Stimulated activated CD4-positive, alpha-beta T cell treated with anti-CD3 and anti-CD28 coated beads, Interleukin-1b, Interleukin-23, amount 100 ng/mL, for 1 hour (primary cell): ENCODE measurements at regions not wholly inside any gene's neighbourhood (a gene's known extent, or its start where the extent isn't known, plus 50 kb on each side); places are given as distances from the start of the nearest gene placed in this dataset.
"Not testable (repeated sequence)": the region's sequence is repeated elsewhere in the genome, so short reads cannot be mapped to it uniquely, and the experiment has no call there.

ENCODE experiments used
- DNase-seq, 2 donors: peaks; one replicate each; pipeline ENCODE4 v3.0.0-alpha.2; 2020; ENCODE audit warnings: low read depth in 2 of 2

DNA sequence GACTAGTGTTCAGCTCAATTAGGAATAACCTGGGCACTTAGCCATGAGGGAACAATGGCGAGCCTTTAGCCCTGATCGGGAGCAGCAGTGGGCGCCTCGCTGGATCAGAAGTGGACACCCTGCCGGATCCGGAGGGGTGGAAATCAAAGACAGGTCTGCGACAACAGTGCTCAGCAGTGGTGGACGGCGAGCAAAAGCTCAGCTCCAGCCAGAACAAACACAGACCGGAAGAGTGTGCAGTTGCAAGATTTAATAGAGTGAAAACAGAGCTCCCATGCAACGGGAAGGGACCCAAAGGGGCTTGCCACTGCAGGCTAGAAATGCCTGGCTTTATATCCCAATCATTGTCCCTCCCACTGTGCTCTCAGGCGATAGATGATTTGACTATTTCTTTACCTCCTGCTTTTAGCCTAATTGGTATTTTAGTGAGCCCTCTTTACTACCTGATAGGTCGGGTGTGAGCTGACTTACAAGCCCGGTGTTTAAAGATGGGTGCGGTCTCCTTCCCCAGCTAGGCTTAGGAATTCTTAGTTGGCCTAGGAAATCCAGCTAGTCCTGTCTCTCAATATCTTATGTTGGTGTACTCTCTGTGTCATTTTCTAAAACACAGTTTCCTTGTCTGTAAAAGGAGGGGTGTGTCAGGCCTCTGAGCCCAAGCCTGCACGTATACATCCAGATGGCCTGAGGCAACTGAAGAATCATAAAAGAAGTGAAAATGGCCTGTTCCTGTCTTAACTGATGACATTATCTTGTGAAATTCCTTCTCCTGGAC lies 1258.8 kb upstream of the TENM4 start:
- DNase-seq = not testable (repeated sequence)

DNA sequence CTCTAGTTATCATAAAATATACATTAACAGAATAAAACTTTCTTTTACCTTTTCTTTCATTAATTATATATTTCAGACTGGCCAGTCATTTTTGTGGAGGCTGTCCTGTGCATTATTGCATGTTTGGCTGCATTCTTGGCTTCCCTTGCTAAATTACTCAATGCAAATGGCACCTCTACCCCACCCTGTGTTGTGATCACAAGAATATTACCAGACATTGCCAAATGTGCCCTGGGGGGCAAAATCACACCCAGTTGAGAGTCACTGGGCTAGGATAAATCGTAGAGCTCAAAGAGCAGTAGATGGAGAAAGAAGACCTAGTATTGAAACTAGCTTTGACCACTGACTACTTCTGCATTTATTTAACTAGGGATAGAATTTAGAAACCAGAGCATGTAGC lies 1257.8 kb upstream of the TENM4 start:
- no peak for DNase-seq

- no peak for DNase-seq
These were observed 1253.6 kb upstream of the TENM4 start for GRCh38 chr11:80694385-80694784.

GRCh38 chr11:80687941-80688340 lies 1247.1 kb upstream of the TENM4 start:
- no peak for DNase-seq

- no peak for DNase-seq
These were observed 1246.1 kb upstream of the TENM4 start for GRCh38 chr11:80686889-80687288.

GRCh38 chr11:80673566-80673965 lies 1232.7 kb upstream of the TENM4 start:
- DNase-seq = no peak

- DNase-seq = no peak
These were observed 1228.8 kb upstream of the TENM4 start for GRCh38 chr11:80669620-80670019.

- no peak for DNase-seq
These were observed 1227.2 kb upstream of the TENM4 start for GRCh38 chr11:80668039-80668438.

DNA sequence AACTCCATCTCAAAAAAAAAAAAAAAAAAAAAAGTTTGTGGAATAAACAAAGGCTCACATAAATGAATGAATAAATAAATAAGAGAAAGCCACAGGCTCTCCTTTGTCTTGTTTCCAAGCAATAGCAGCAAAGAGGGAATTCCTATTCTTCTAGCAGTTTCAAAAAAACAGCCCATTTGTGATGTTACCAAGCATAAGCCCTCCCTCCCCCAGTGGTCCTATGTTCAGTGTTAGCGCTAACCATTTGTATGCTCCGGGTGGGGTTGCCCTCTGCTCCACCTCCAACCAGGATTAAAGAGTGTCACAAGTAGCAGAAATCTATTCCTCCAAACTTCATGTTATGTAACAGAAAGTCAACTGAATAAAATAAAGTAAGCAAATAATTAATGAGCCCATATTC lies 1215.0 kb upstream of the TENM4 start:
- DNase-seq = no peak

- DNase-seq = no peak
These were observed 1210.1 kb upstream of the TENM4 start for GRCh38 chr11:80650966-80651365.

DNA sequence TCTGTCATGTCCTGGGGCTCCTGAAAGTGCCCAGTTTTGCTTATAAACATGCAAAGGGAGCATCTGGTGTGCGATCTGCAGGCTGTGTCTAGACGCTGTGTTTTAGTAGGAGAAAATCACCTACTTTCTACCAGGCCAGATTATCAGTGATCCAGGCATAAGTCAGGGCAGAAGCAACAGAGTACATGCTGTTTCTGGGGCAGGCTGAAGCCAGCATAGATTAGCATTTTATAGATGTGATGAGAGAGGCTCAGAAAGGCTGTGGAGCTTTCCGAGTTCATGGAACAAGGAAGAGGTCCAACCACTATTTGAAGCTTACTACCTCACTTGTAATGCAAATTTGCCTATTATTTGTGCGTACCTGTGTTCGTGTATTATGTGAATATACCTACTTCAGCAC lies 1208.4 kb upstream of the TENM4 start:
- DNase-seq = no peak

DNA sequence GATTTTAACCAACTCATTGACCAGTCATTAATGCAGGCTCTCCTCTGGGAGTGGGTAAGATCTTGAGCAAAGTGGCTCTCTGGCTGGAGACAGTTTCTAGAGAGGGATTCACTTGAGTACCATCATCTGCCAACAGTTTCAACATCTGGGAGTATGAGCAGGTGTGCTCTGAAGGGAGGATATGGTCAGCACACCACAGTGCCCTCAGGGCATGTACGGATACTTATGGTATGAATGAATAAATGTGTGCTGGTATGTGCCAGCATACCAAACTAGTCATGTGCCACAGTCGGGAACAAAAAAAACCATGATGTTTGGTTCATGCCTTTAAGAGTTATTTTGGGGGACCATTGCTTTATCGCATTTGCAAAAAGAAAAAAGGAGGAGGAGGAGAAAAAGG lies 1197.5 kb upstream of the TENM4 start:
- DNase-seq = no peak

DNA sequence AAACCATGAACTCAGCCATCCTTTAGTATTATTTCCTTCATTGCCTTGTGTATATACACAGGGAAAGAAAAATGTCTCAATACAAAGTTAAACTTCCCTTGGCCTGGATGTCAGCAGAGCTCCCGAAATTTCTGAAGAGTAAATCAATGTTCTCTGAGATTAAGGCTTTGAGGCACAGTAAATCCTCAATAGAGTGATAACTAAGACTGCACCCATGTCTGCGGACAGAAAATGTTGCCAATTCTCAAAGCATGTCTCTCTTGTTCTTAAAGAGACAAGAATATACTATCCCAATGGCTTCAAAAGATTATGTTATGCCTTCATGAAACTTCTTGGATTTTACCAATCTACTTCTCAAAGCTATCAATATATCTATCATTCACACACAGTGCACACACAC lies 1196.7 kb upstream of the TENM4 start:
- no peak for DNase-seq

DNA sequence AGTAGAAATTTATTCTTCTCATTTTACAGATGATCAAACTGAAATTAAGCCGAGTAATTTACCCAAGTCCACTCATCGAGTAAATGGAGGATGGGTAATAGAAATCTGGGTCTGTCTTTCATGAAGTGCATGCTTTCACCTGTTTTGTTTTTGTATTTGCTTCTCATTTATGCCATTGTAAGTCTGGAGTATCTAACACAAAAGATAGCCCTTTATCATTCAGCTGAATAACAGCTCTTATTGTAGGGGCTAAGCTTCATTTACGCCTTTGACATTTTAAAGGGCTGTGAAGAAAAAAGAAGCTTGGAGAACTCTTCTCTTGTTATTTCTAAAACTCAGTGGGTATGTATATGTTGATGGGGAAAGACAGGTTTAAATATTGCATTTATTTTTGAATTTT lies 1196.2 kb upstream of the TENM4 start:
- DNase-seq = no peak

GRCh38 chr11:80635178-80635577 lies 1194.3 kb upstream of the TENM4 start:
- DNase-seq = no peak

GRCh38 chr11:80632691-80633090 lies 1191.9 kb upstream of the TENM4 start:
- DNase-seq = no peak

- no peak for DNase-seq
These were observed 1191.3 kb upstream of the TENM4 start for GRCh38 chr11:80632156-80632555.

- DNase-seq = no peak
These were observed 1188.6 kb upstream of the TENM4 start for GRCh38 chr11:80629466-80629865.

DNA sequence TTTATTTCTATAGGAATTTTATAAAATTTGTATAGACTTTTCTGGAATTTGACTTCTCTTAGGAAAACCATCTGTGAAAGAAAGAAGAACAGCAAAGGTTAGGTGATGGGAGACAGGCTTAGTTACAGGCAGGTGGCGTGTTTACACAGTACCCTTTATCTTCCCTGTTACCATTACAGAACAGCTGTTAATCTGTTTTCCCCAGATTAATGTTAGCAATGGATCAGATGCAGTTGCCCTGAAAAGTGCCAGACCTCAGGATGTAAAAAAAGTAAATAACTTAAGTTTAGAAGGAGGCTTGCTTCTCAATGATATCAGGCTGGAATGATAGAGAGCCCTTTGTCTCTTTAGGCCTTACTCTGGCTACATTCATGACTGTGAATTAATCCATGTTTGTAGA lies 1186.5 kb upstream of the TENM4 start:
- DNase-seq = no peak

DNA sequence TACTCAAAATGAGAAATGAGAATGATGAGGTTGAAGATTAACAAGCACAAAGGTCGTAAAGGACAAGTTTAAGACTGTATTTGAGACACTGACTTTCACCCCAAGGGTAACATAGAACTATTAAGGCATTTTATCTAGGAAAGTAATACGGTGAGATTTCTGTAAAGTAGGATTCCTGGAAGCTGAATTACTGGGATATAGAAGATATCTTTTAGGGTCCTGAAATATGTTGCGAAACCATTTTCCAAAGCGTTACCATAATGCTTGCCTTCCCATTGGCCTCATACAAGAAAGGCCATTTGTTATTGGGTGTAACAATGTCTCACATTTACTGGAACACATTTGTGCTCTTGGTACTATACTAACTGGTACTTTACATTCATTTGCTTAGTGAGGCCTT lies 1185.9 kb upstream of the TENM4 start:
- no peak for DNase-seq

- DNase-seq = no peak
These were observed 1184.7 kb upstream of the TENM4 start for GRCh38 chr11:80625563-80625962.

DNA sequence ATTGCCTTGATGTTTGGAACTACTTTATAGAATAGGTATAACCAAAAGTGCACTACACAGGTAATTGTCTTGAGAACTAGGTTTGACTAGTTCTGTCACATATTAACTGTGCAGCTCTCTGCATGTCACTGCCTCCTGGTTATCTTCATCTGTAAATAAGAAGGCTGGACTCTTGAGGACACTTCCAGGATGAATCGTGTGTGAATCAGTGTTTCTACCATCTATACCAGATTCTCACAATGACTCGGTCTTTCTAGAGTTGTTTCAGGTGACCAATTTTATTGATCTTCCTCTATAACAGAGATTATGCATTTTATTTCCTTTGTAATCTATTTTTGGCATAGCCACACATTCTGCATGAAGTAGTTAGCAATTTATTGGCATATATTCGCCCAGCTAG lies 1181.0 kb upstream of the TENM4 start:
- no peak for DNase-seq

GRCh38 chr11:80620867-80621266 lies 1180.0 kb upstream of the TENM4 start:
- no peak for DNase-seq

- DNase-seq = no peak
These were observed 1176.3 kb upstream of the TENM4 start for GRCh38 chr11:80617156-80617555.
